NCI-H345 treated with DMSO at 0.1 percent for 48 hours (cell line): ENCODE measurements at regions not wholly inside any gene's neighbourhood (a gene's known extent, or its start where the extent isn't known, plus 50 kb on each side); places are given as distances from the start of the nearest gene placed in this dataset.
"Not testable (repeated sequence)": the region's sequence is repeated elsewhere in the genome, so short reads cannot be mapped to it uniquely, and the experiment has no call there.

Experiments
- DNase-seq: peaks from one replicate; lab custom pipeline; 2025; ENCODE audit not compliant: unreplicated experiment; lab: John Stamatoyannopoulos, UW

- no peak for DNase-seq
Observed at GRCh38 chr15:77897896-77898406, 179.6 kb downstream of the TBC1D2B start.

- DNase-seq: not testable (repeated sequence)
Observed at GRCh38 chr15:77897113-77897895, 180.2 kb downstream of the TBC1D2B start.

- not testable (repeated sequence) for DNase-seq
Observed at GRCh38 chr15:77896147-77897112, 181.1 kb downstream of the TBC1D2B start.

- DNase-seq: no peak
Observed at GRCh38 chr15:77895742-77896141, 181.8 kb downstream of the TBC1D2B start.

- DNase-seq: not testable (repeated sequence)
Observed at GRCh38 chr15:77895145-77895544, 182.4 kb downstream of the TBC1D2B start.

GRCh38 chr15:77893671-77894640 lies 183.6 kb downstream of the TBC1D2B start:
- not testable (repeated sequence) for DNase-seq

GRCh38 chr15:77893246-77893645 lies 184.3 kb downstream of the TBC1D2B start:
- not testable (repeated sequence) for DNase-seq

- no peak for DNase-seq
Observed at GRCh38 chr15:77892335-77892734, 185.2 kb downstream of the TBC1D2B start.

- not testable (repeated sequence) for DNase-seq
Observed at GRCh38 chr15:77891862-77892261, 185.6 kb downstream of the TBC1D2B start.

- DNase-seq: not testable (repeated sequence)
Observed at GRCh38 chr15:77890911-77891801, 186.4 kb downstream of the TBC1D2B start.

GRCh38 chr15:77889828-77890725 lies 187.4 kb downstream of the TBC1D2B start:
- DNase-seq: not testable (repeated sequence)

GRCh38 chr15:77889009-77889806 lies 188.3 kb downstream of the TBC1D2B start:
- DNase-seq: no peak

GRCh38 chr15:77887563-77888429 lies 189.7 kb downstream of the TBC1D2B start:
- DNase-seq: not testable (repeated sequence)

GRCh38 chr15:77886805-77887448 lies 190.6 kb downstream of the TBC1D2B start:
- DNase-seq: no peak

- DNase-seq: not testable (repeated sequence)
Observed at GRCh38 chr15:77885877-77886500, 191.5 kb downstream of the TBC1D2B start.

- DNase-seq: not testable (repeated sequence)
Observed at GRCh38 chr15:77883012-77883411, 194.5 kb downstream of the TBC1D2B start.
